G401 (cell line): ENCODE measurements at regions not wholly inside any gene's neighbourhood (a gene's known extent, or its start where the extent isn't known, plus 50 kb on each side); places are given as distances from the start of the nearest gene placed in this dataset.
"Not testable (repeated sequence)": the region's sequence is repeated elsewhere in the genome, so short reads cannot be mapped to it uniquely, and the experiment has no call there.

Source experiments
- DNase-seq: peaks from one replicate; pipeline ENCODE4 v3.0.0-alpha.2; 2015; ENCODE audit warnings: low spot score
- in situ Hi-C: cut with HindIII; loops from 2 replicates; pipeline ENCODE4 v1.10.0; 2016; ENCODE audit warnings: low sequenced_read_pairs, mixed read lengths

- no peak for DNase-seq
- in situ Hi-C loops: no loop called here
Measured at GRCh38 chr1:82086739-82087138, 286.0 kb downstream of the ADGRL2 start.

GRCh38 chr1:82079607-82080006 lies 278.9 kb downstream of the ADGRL2 start:
- no peak for DNase-seq
- in situ Hi-C loops: no loop called here

GRCh38 chr1:82073659-82074058 lies 272.9 kb downstream of the ADGRL2 start:
- no peak for DNase-seq
- in situ Hi-C loops: no loop called here

DNA sequence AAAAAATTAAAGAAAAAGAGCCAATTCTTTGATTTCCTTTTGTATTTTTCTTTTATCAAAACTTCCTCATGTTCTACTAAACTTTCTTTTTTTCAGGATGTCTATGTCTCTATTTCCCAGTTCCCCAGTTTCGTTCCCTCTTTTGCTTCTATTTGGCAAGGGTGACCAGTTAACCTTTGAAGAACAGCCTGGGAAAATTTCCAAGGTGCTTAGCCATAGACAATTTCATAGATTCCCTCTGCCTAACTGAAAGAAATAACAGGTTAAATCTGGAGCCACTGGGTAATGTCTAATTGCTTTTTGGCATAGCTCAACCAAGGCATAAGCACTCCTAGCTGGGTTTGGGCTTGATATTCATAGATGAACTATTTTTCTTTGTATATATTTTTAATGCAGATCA lies 272.3 kb downstream of the ADGRL2 start:
- in situ Hi-C loops: no loop called here
- no peak for DNase-seq

DNA sequence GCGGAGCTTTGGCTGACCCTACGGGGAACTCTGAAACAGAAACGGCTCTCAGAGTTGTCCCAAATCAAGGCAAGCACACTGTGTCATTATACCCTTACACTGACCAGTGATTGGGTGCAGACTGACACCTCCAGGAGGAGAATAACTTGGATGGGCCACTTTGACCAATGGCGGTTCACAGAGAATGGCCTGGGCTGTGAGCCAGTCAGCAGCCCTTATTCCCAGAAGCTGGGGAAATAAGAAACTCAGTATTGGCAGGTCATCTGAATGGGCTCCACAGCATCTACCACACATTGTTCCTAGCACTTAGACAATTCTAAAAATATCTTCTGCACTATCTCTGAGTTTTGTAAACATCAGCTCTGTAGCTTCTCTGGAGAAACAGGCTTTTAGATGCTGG lies 265.2 kb downstream of the ADGRL2 start:
- DNase-seq: no peak
- in situ Hi-C loops: no loop called here

DNA sequence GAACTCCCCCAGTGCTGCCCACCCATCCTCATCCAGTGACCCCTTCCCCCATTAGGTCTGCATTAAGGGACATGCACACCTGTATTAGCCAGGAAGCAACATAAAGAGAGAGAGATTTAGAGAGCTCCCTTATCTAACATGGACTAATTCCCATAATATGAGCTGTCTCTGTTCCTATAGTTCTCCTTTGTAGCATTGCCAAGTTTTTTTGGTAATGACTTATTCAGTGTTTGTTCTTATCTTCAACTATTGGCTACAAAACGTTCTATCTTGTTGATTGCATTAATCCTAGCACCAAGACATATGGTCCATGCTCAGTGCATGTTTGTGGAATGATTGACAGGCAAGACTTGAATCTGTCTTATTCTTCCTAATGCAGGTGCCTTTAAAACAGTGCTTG lies 264.0 kb downstream of the ADGRL2 start:
- in situ Hi-C loops: no loop called here
- DNase-seq: no peak

DNA sequence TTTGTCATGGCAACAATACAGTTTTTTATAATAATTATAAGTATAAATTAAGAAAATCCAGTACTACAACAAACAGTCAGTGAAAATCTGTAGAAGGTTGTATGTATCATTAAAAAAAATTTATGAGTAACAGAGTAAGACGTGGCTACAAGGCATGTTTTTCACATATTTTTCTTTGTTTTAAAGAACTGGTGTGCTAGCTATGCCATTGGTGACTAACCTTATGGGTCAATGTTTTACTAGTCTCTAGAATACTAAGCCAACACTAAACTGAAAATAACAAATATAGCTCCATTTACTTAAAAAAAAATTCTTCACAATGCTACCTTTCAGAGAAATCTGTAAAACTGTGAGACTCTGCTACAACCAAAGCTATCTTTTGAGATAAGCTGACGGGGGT lies 261.5 kb downstream of the ADGRL2 start:
- in situ Hi-C loops: no loop called here
- DNase-seq: no peak

DNA sequence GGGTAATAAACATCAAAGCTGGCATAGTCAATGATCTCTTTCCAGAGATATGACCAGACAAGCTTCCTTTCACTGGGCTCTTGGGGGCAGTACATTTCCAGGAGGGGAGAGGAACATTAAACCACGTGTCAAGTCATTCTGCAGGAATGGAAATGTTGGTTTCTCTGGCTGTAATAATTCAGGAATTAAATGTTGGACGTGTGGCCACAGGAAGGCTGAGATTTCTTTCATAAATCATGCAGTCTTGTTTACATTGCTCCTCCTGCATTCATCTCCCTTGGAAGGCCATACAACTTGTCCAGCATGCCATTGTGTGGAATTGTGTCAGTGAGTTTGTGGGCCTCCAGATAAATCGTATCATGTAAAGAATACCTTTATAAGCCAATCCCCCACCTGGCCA lies 259.2 kb downstream of the ADGRL2 start:
- in situ Hi-C loops: no loop called here

GRCh38 chr1:82057011-82057410 lies 256.3 kb downstream of the ADGRL2 start:
- no peak for DNase-seq
- in situ Hi-C loops: no loop called here

More for the DNA sequence above, 259.2 kb downstream of the ADGRL2 start:
- DNase-seq: no peak

DNA sequence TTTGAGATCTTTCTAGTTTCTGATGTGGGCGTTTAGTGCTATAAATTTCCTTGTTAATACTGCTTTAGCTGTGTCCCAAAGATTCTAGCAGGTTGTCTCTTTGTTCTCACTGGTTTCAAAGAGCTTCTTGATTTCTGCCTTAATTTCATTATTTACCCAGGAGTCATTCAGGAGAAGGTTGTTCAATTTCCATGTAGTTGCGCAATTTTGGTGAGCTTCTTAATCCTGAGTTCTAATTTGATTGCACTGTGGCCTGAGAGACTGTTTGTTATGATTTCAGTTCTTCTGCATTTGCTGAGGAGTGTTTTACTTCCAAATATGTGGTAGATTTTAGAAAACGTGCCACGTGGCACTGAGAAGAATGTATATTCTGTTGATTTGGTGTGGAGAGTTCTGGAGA lies 254.6 kb downstream of the ADGRL2 start:
- DNase-seq, in situ Hi-C loops: not testable (repeated sequence)

DNA sequence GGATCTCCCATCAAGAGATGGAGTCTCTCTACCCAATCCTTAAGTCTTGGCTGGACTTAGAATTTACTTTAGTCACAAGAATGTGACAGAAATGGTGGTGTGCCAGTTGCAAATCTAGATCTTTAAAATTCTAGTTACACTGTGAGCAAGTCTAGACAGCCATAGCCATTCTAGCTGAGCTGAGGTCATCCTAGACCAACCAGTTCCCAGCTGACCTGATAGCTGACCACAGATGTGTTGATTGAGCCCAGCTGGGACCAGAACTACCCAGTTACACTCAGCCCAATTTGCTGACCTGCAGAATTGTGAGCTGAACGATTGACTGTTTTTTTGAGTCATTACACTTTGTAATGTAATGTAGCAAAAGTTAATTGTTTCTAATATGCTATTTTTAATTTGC lies 251.8 kb downstream of the ADGRL2 start:
- in situ Hi-C loops: no loop called here
- DNase-seq: no peak

GRCh38 chr1:82048596-82048995 lies 247.9 kb downstream of the ADGRL2 start:
- in situ Hi-C loops: no loop called here

DNA sequence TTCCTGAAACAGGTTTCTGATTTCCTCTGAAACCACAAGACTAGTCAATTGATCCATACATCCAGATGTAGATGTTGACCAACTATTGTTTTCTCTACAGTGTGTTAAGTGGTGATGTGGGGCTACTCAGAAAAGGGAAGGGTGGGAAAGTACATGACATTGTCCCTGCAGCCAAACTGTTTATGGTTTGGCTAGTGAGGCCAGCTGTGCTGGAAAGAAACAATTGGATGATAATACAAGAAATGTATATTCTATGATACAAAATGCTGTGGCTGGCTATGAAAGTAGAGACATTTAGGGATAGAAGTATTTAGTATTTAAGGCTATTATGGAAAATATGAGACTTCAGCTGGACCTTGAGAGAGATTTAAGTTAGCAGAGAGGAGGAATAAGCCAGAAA lies 244.5 kb downstream of the ADGRL2 start:
- in situ Hi-C loops: no loop called here
- no peak for DNase-seq

More at GRCh38 chr1:82048596-82048995, 247.9 kb downstream of the ADGRL2 start:
- DNase-seq: no peak

- no peak for DNase-seq
- in situ Hi-C loops: no loop called here
Measured at GRCh38 chr1:82044536-82044935, 243.8 kb downstream of the ADGRL2 start.

GRCh38 chr1:82044111-82044510 lies 243.4 kb downstream of the ADGRL2 start:
- in situ Hi-C loops: no loop called here
- DNase-seq: no peak

- in situ Hi-C loops: no loop called here
- no peak for DNase-seq
Measured at GRCh38 chr1:82042306-82043060, 241.7 kb downstream of the ADGRL2 start.
